ENCODE measurements at regions not wholly inside any gene's neighbourhood (a gene's known extent, or its start where the extent isn't known, plus 50 kb on each side); places are given as distances from the start of the nearest gene placed in this dataset.

- no peak overlapping the region for H3K4me3 ChIP-seq
- no peak for DNase-seq (ENCODE audit: extremely low spot score)
Observed at GRCh38 chr2:14557111-14557510, 75.4 kb upstream of the LRATD1 start.

GRCh38 chr2:14557916-14558315, 74.6 kb upstream of the LRATD1 start:
- Histone ChIP-seq H3K27me3 (no peaks in the 10 kb centered on the region), H3K4me3 (no peak overlapping the region), H3K4me1 (no peaks in the 10 kb centered on the region), H3K27ac (replicated peaks in 1 of 4) (no peak overlapping the region), H3K36me3 (no peaks in the 10 kb centered on the region), H3K9me3 (no peaks in the 10 kb centered on the region)
- no peak for DNase-seq (ENCODE audit: extremely low spot score)
- TF ChIP-seq POLR2AphosphoS5 (IDR thresholded peaks at IDR 0.05) (no peak), POLR2A (IDR thresholded peaks at IDR 0.05; ENCODE audit: low read depth) (no peak), EP300 (IDR thresholded peaks at IDR 0.05) (no peak)
- TF ChIP-seq, protein P1, sequence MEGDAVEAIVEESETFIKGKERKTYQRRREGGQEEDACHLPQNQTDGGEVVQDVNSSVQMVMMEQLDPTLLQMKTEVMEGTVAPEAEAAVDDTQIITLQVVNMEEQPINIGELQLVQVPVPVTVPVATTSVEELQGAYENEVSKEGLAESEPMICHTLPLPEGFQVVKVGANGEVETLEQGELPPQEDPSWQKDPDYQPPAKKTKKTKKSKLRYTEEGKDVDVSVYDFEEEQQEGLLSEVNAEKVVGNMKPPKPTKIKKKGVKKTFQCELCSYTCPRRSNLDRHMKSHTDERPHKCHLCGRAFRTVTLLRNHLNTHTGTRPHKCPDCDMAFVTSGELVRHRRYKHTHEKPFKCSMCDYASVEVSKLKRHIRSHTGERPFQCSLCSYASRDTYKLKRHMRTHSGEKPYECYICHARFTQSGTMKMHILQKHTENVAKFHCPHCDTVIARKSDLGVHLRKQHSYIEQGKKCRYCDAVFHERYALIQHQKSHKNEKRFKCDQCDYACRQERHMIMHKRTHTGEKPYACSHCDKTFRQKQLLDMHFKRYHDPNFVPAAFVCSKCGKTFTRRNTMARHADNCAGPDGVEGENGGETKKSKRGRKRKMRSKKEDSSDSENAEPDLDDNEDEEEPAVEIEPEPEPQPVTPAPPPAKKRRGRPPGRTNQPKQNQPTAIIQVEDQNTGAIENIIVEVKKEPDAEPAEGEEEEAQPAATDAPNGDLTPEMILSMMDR (IDR thresholded peaks at IDR 0.05) = no peak
- whole genome bisulfite sequencing = 91% methylated on average over 2 of the region's 2 CpGs
- intact Hi-C loops (cut with DNase I) = no loop called here

More at GRCh38 chr2:14557111-14557510, 75.4 kb upstream of the LRATD1 start:
- intact Hi-C loops (cut with DNase I) = no loop called here
- Histone ChIP-seq H3K27me3 (no peaks in the 10 kb centered on the region), H3K27ac (replicated peaks in 1 of 4) (no peak overlapping the region), H3K4me1 (no peaks in the 10 kb centered on the region), H3K9me3 (no peaks in the 10 kb centered on the region), H3K36me3 (no peaks in the 10 kb centered on the region)
- TF ChIP-seq EP300 (IDR thresholded peaks at IDR 0.05) (no peak), POLR2A (IDR thresholded peaks at IDR 0.05; ENCODE audit: low read depth) (no peak), POLR2AphosphoS5 (IDR thresholded peaks at IDR 0.05) (no peak)
- TF ChIP-seq, protein P1 (IDR thresholded peaks at IDR 0.05) = no peak
- 64% methylated on average over 1 of the region's 1 CpG for WGBS

DNA sequence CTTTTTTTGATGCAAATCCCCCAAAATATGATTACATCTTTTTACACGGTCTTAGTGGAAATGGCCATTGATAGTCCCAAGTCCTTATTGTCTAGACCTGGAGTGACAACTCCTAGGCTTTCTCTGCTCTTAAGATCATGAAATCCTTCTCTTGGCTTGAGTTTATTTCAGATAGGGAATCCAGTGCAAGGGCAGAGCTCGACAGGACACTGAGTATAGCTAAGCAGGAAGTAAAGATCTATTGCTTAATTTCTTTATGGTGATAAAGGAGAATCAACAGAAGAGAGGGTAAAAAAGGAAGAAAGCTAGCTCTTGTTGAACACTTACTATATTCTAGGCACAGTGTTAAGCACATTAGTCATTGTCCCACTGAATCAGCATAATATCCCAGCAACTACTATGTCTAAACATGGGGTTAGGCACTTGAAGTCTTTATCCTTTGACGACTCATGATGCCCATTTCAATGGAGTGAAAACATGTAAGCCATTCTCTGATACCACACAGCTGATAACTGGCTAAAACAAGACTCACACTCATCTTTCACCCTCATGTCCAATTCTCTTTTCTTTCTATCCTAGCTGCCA, 74.1 kb upstream of the LRATD1 start:
- no peak overlapping the region for H3K27ac ChIP-seq (replicated peaks in 1 of 4)
- no peaks in the 10 kb centered on the region for H3K4me1 ChIP-seq
- H3K27me3 ChIP-seq = no peaks in the 10 kb centered on the region
- H3K4me3 ChIP-seq = no peak overlapping the region
- TF ChIP-seq EP300 (IDR thresholded peaks at IDR 0.05) = no peak
- TF ChIP-seq, protein P1 (IDR thresholded peaks at IDR 0.05) = no peak
- TF ChIP-seq POLR2A (IDR thresholded peaks at IDR 0.05; ENCODE audit: low read depth) = no peak
- no peak for TF ChIP-seq POLR2AphosphoS5 (IDR thresholded peaks at IDR 0.05)
- no peaks in the 10 kb centered on the region for H3K36me3 ChIP-seq
- no peaks in the 10 kb centered on the region for H3K9me3 ChIP-seq
- intact Hi-C loops (cut with DNase I) = no loop called here
- peak; percentile 39 for DNase-seq (ENCODE audit: extremely low spot score)
- 88% methylated on average over 3 of the region's 3 CpGs for WGBS

- 53% methylated on average over 3 of the region's 3 CpGs for WGBS
- Histone ChIP-seq H3K4me1 (no peaks in the 10 kb centered on the region), H3K27ac (replicated peaks in 1 of 4) (no peak overlapping the region), H3K36me3 (no peaks in the 10 kb centered on the region), H3K4me3 (no peak overlapping the region), H3K27me3 (no peaks in the 10 kb centered on the region), H3K9me3 (no peaks in the 10 kb centered on the region)
- intact Hi-C loops (cut with DNase I) = no loop called here
- DNase-seq (ENCODE audit: extremely low spot score) = peak; percentile 14
- TF ChIP-seq EP300 (IDR thresholded peaks at IDR 0.05) = no peak
- no peak for TF ChIP-seq POLR2A (IDR thresholded peaks at IDR 0.05; ENCODE audit: low read depth)
- no peak for TF ChIP-seq POLR2AphosphoS5 (IDR thresholded peaks at IDR 0.05)
- TF ChIP-seq, protein P1 (IDR thresholded peaks at IDR 0.05) = no peak
Observed at GRCh38 chr2:14560716-14561115, 71.8 kb upstream of the LRATD1 start.

GRCh38 chr2:14563324-14563723, 69.2 kb upstream of the LRATD1 start:
- Histone ChIP-seq H3K9me3 (no peaks in the 10 kb centered on the region), H3K36me3 (no peaks in the 10 kb centered on the region), H3K4me3 (no peak overlapping the region), H3K27me3 (no peaks in the 10 kb centered on the region), H3K4me1 (no peaks in the 10 kb centered on the region), H3K27ac (replicated peaks in 1 of 4) (no peak overlapping the region)
- 73% methylated on average over 1 of the region's 1 CpG for WGBS
- intact Hi-C loops (cut with DNase I) = no loop called here
- DNase-seq (ENCODE audit: extremely low spot score) = no peak
- TF ChIP-seq, protein P1 (IDR thresholded peaks at IDR 0.05) = no peak
- TF ChIP-seq EP300 (IDR thresholded peaks at IDR 0.05) (no peak), POLR2A (IDR thresholded peaks at IDR 0.05; ENCODE audit: low read depth) (no peak), POLR2AphosphoS5 (IDR thresholded peaks at IDR 0.05) (no peak)
